Gastroesophageal sphincter (tissue), 4 donors: ENCODE measurements at regions not wholly inside any gene's neighbourhood (a gene's known extent, or its start where the extent isn't known, plus 50 kb on each side); places are given as distances from the start of the nearest gene placed in this dataset.
A peak's percentile ranks its signal among the peaks of the same experiment; 100 is the strongest.
"Not testable (repeated sequence)": the region's sequence is repeated elsewhere in the genome, so short reads cannot be mapped to it uniquely, and the experiment has no call there.

Experiments used
- ATAC-seq: fragments of 150-250 bp; one replicate; pipeline ENCODE4 v1.9.1; 2016; ENCODE audit warnings: mild to moderate bottlenecking, moderate library complexity
- H3K27ac ChIP-seq, 4 donors: fragments of 200-600 bp; sonication (generic) in 3 of 4; 1 replicate in 3 of 4; 2 replicates in 1 of 4; pipeline ENCODE4 v1.5.1; 2016 to 2019
- H3K27me3 ChIP-seq: fragments of 200-600 bp; sonication (generic); one replicate; pipeline ENCODE4 v1.5.1; 2019
- H3K36me3 ChIP-seq, 2 donors: fragments of 200-600 bp; sonication (generic); one replicate each; pipeline ENCODE4 v1.5.1; 2019; ENCODE audit warnings: control low read depth in 1 of 2
- H3K4me1 ChIP-seq, 3 donors: fragments of 200-600 bp; sonication (generic); 1 replicate in 2 of 3; 2 replicates in 1 of 3; pipeline ENCODE4 v1.5.1; 2016 to 2019; ENCODE audit warnings: control low read depth in 2 of 3
- H3K4me3 ChIP-seq, 2 donors: fragments of 200-600 bp; sonication (generic); one replicate each; pipeline ENCODE4 v1.5.1; 2019; ENCODE audit warnings: mild to moderate bottlenecking in 1 of 2, moderate library complexity in 1 of 2
- H3K9me3 ChIP-seq, 3 donors: fragments of 200-600 bp; sonication (generic); one replicate each; pipeline ENCODE4 v1.5.1; 2017 to 2019; ENCODE audit warnings: control low read depth in 2 of 3
- CTCF ChIP-seq, 4 experiments: fragments of 200-600 bp in 2 of 4; fragments of 450-650 bp in 2 of 4; sonication (generic) in 1 of 4; IDR thresholded peaks; one replicate each; pipeline ENCODE4 v1.5.1; 2017 to 2019; ENCODE audit warnings: antibody characterized with exemption in 4 of 4, mild to moderate bottlenecking in 2 of 4, moderate library complexity in 2 of 4
- EP300 ChIP-seq: sonication (generic); formaldehyde crosslinking; IDR thresholded peaks from one replicate; pipeline ENCODE4 v1.6.1; 2017; ENCODE audit warnings: antibody characterized with exemption, mild to moderate bottlenecking
- POLR2A ChIP-seq, 2 donors: fragments of 450-650 bp; IDR thresholded peaks; one replicate each; pipeline ENCODE4 v1.6.1; 2017; ENCODE audit warnings: antibody characterized with exemption in 2 of 2, mild to moderate bottlenecking in 2 of 2, moderate library complexity in 1 of 2
- POLR2AphosphoS5 ChIP-seq: sonication (generic); formaldehyde crosslinking; IDR thresholded peaks from one replicate; pipeline ENCODE4 v1.6.1; 2017; ENCODE audit warnings: antibody characterized with exemption
- WGBS, 2 donors: methylation state at CpG; one replicate each; pipeline ENCODE4 v1.1.5; 2018; ENCODE audit warnings: low coverage in 1 of 2; 5-methylcytosine and 5-hydroxymethylcytosine counted together

GRCh38 chr5:172535108-172535445 lies 80.8 kb upstream of the SH3PXD2B start:
- Histone ChIP-seq H3K36me3 (no peaks in the 10 kb centered on the region), H3K27ac (peak overlapping the region in 3 of 4 donors; percentile 84 to 88 (median 88)), H3K9me3 (no peaks in the 10 kb centered on the region), H3K27me3 (no peaks in the 10 kb centered on the region), H3K4me1 (peaks cover 4 to 28% (median 23%) of the 10 kb centered on the region in 3 donors), H3K4me3 (no peak overlapping the region)
- ATAC-seq: no peak
- no peak for TF ChIP-seq EP300
- no peak for TF ChIP-seq POLR2A (IDR thresholded peaks at IDR 0.05)
- TF ChIP-seq CTCF (IDR thresholded peaks at IDR 0.05): no peak
- no peak for TF ChIP-seq POLR2AphosphoS5
- WGBS, 2 donors: 65 to 100% methylated on average over 1 to 2 of the region's 2 CpGs

- WGBS, 2 donors: 82 to 84% methylated on average over 3 to 7 of the region's 9 CpGs
- no peak for ATAC-seq
- Histone ChIP-seq H3K36me3 (no peaks in the 10 kb centered on the region), H3K4me3 (no peak overlapping the region), H3K27me3 (no peaks in the 10 kb centered on the region), H3K4me1 (peaks cover 4 to 28% (median 23%) of the 10 kb centered on the region in 3 donors), H3K9me3 (no peaks in the 10 kb centered on the region), H3K27ac (peak overlapping the region; percentile 27 to 88 (median 86))
- no peak for TF ChIP-seq POLR2A (IDR thresholded peaks at IDR 0.05)
- no peak for TF ChIP-seq POLR2AphosphoS5
- no peak for TF ChIP-seq CTCF (IDR thresholded peaks at IDR 0.05)
- TF ChIP-seq EP300: no peak
Measured at GRCh38 chr5:172534229-172535107, 80.1 kb upstream of the SH3PXD2B start.

GRCh38 chr5:172533399-172534228 lies 79.3 kb upstream of the SH3PXD2B start:
- TF ChIP-seq EP300 (no peak), CTCF (IDR thresholded peaks at IDR 0.05) (peak in 1 of 4 experiments; percentile 20), POLR2AphosphoS5 (peak; percentile 30), POLR2A (IDR thresholded peaks at IDR 0.05) (no peak)
- ATAC-seq: peak; percentile 73
- Histone ChIP-seq H3K4me1 (peaks cover 4 to 28% (median 23%) of the 10 kb centered on the region in 3 donors), H3K4me3 (peak overlapping the region in 1 of 2 donors; percentile 13), H3K36me3 (no peaks in the 10 kb centered on the region), H3K9me3 (no peaks in the 10 kb centered on the region), H3K27me3 (no peaks in the 10 kb centered on the region), H3K27ac (peak overlapping the region; percentile 27 to 88 (median 86))
- WGBS, 2 donors: 12 to 23% methylated on average over 7 to 10 of the region's 12 CpGs

- Histone ChIP-seq H3K27ac (peak overlapping the region; percentile 27 to 88 (median 86)), H3K4me3 (peak overlapping the region in 1 of 2 donors; percentile 13), H3K27me3 (no peaks in the 10 kb centered on the region), H3K4me1 (peaks cover 4 to 31% (median 26%) of the 10 kb centered on the region in 3 donors), H3K36me3 (no peaks in the 10 kb centered on the region), H3K9me3 (no peaks in the 10 kb centered on the region)
- no peak for TF ChIP-seq CTCF (IDR thresholded peaks at IDR 0.05)
- TF ChIP-seq EP300: no peak
- no peak for TF ChIP-seq POLR2A (IDR thresholded peaks at IDR 0.05)
- TF ChIP-seq POLR2AphosphoS5: no peak
- ATAC-seq: peak; percentile 22
- WGBS, 2 donors: 33 to 34% methylated on average over 9 to 10 of the region's 10 CpGs
Measured at GRCh38 chr5:172533058-172533398, 78.7 kb upstream of the SH3PXD2B start.

GRCh38 chr5:172532439-172532838 lies 78.1 kb upstream of the SH3PXD2B start:
- ATAC-seq, H3K9me3 ChIP-seq, H3K36me3 ChIP-seq, H3K4me3 ChIP-seq, H3K27me3 ChIP-seq: not testable (repeated sequence)
- WGBS, 2 donors: 85 to 89% methylated on average over 5 to 7 of the region's 8 CpGs
- Histone ChIP-seq H3K27ac (peak overlapping the region in 3 of 4 donors; percentile 84 to 88 (median 88)), H3K4me1 (peaks cover 4 to 33% (median 29%) of the 10 kb centered on the region in 3 donors)
